ENCODE measurements at regions not wholly inside any gene's neighbourhood (a gene's known extent, or its start where the extent isn't known, plus 50 kb on each side); places are given as distances from the start of the nearest gene placed in this dataset.

- DNase-seq (ENCODE audit: low read depth in 3 of 3) = no peak
Measured at GRCh38 chr10:109203646-109204353, 719.5 kb downstream of the XPNPEP1 start.

- no peak for DNase-seq (ENCODE audit: low read depth in 3 of 3)
Measured at GRCh38 chr10:109202111-109202510, 721.2 kb downstream of the XPNPEP1 start.

- no peak for DNase-seq (ENCODE audit: low read depth in 3 of 3)
Measured at GRCh38 chr10:109200646-109201045, 722.7 kb downstream of the XPNPEP1 start.

GRCh38 chr10:109191823-109192222 lies 731.5 kb downstream of the XPNPEP1 start:
- no peak for DNase-seq (ENCODE audit: low read depth in 3 of 3)

GRCh38 chr10:109191341-109191740 lies 732.0 kb downstream of the XPNPEP1 start:
- no peak for DNase-seq (ENCODE audit: low read depth in 3 of 3)

- no peak for DNase-seq (ENCODE audit: low read depth in 3 of 3)
Measured at GRCh38 chr10:109187677-109188076, 735.6 kb downstream of the XPNPEP1 start.

GRCh38 chr10:109183366-109183765 lies 739.9 kb downstream of the XPNPEP1 start:
- DNase-seq (ENCODE audit: low read depth in 3 of 3) = no peak

GRCh38 chr10:109178591-109178990 lies 744.7 kb downstream of the XPNPEP1 start:
- DNase-seq (ENCODE audit: low read depth in 3 of 3) = no peak

GRCh38 chr10:109174526-109174925 lies 748.8 kb downstream of the XPNPEP1 start:
- no peak for DNase-seq (ENCODE audit: low read depth in 3 of 3)

GRCh38 chr10:109173937-109174336 lies 749.4 kb downstream of the XPNPEP1 start:
- DNase-seq (ENCODE audit: low read depth in 3 of 3) = no peak

GRCh38 chr10:109173121-109173520 lies 750.2 kb downstream of the XPNPEP1 start:
- no peak for DNase-seq (ENCODE audit: low read depth in 3 of 3)

GRCh38 chr10:109166935-109167334 lies 756.4 kb downstream of the XPNPEP1 start:
- DNase-seq (ENCODE audit: low read depth in 3 of 3) = no peak

- no peak for DNase-seq (ENCODE audit: low read depth in 3 of 3)
Measured at GRCh38 chr10:109159351-109159750, 764.0 kb downstream of the XPNPEP1 start.

- DNase-seq (ENCODE audit: low read depth in 3 of 3) = no peak
Measured at GRCh38 chr10:109156396-109156795, 766.9 kb downstream of the XPNPEP1 start.

- no peak for DNase-seq (ENCODE audit: low read depth in 3 of 3)
Measured at GRCh38 chr10:109149666-109150350, 773.5 kb downstream of the XPNPEP1 start.

GRCh38 chr10:109127363-109127762 lies 795.9 kb downstream of the XPNPEP1 start:
- no peak for DNase-seq (ENCODE audit: low read depth in 3 of 3)

GRCh38 chr10:109126541-109126940 lies 796.8 kb downstream of the XPNPEP1 start:
- no peak for DNase-seq (ENCODE audit: low read depth in 3 of 3)

GRCh38 chr10:109126016-109126415 lies 797.3 kb downstream of the XPNPEP1 start:
- DNase-seq (ENCODE audit: low read depth in 3 of 3) = no peak

GRCh38 chr10:109115179-109115578 lies 808.1 kb downstream of the XPNPEP1 start:
- no peak for DNase-seq (ENCODE audit: low read depth in 3 of 3)

- no peak for DNase-seq (ENCODE audit: low read depth in 3 of 3)
Measured at GRCh38 chr10:109114579-109114978, 808.7 kb downstream of the XPNPEP1 start.

GRCh38 chr10:109106604-109107003 lies 816.7 kb downstream of the XPNPEP1 start:
- DNase-seq (ENCODE audit: low read depth in 3 of 3) = no peak

- DNase-seq (ENCODE audit: low read depth in 3 of 3) = no peak
Measured at GRCh38 chr10:109105725-109106124, 817.6 kb downstream of the XPNPEP1 start.

GRCh38 chr10:109104806-109105205 lies 818.5 kb downstream of the XPNPEP1 start:
- no peak for DNase-seq (ENCODE audit: low read depth in 3 of 3)

Measured in stimulated activated CD4-positive, alpha-beta T cell treated with anti-CD3 and anti-CD28 coated beads, TNF-alpha, amount 100 ng/mL, for 24 hours (primary cell).